Lower leg skin (tissue), 3 donors: ENCODE measurements at regions not wholly inside any gene's neighbourhood (a gene's known extent, or its start where the extent isn't known, plus 50 kb on each side); places are given as distances from the start of the nearest gene placed in this dataset.

Experiments used
- POLR2A ChIP-seq, 2 donors: fragments of 450-650 bp; IDR thresholded peaks; one replicate each; pipeline ENCODE4 v1.6.1; 2016 to 2017; ENCODE audit warnings: antibody characterized with exemption in 2 of 2, mild to moderate bottlenecking in 1 of 2, moderate library complexity in 1 of 2
- TF ChIP-seq, protein P1 (sequence below), 3 donors: fragments of 450-650 bp; IDR thresholded peaks; one replicate each; pipeline ENCODE4 v1.5.1; 2016; ENCODE audit warnings: antibody characterized with exemption in 3 of 3, mild to moderate bottlenecking in 3 of 3, moderate library complexity in 2 of 3

GRCh38 chr14:98489115-98489514 lies 782.9 kb downstream of the BCL11B start:
- TF ChIP-seq, protein P1, sequence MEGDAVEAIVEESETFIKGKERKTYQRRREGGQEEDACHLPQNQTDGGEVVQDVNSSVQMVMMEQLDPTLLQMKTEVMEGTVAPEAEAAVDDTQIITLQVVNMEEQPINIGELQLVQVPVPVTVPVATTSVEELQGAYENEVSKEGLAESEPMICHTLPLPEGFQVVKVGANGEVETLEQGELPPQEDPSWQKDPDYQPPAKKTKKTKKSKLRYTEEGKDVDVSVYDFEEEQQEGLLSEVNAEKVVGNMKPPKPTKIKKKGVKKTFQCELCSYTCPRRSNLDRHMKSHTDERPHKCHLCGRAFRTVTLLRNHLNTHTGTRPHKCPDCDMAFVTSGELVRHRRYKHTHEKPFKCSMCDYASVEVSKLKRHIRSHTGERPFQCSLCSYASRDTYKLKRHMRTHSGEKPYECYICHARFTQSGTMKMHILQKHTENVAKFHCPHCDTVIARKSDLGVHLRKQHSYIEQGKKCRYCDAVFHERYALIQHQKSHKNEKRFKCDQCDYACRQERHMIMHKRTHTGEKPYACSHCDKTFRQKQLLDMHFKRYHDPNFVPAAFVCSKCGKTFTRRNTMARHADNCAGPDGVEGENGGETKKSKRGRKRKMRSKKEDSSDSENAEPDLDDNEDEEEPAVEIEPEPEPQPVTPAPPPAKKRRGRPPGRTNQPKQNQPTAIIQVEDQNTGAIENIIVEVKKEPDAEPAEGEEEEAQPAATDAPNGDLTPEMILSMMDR (IDR thresholded peaks at IDR 0.05) = no peak
- TF ChIP-seq POLR2A (IDR thresholded peaks at IDR 0.05) = no peak
